ENCODE measurements at regions not wholly inside any gene's neighbourhood (a gene's known extent, or its start where the extent isn't known, plus 50 kb on each side); places are given as distances from the start of the nearest gene placed in this dataset.

DNA sequence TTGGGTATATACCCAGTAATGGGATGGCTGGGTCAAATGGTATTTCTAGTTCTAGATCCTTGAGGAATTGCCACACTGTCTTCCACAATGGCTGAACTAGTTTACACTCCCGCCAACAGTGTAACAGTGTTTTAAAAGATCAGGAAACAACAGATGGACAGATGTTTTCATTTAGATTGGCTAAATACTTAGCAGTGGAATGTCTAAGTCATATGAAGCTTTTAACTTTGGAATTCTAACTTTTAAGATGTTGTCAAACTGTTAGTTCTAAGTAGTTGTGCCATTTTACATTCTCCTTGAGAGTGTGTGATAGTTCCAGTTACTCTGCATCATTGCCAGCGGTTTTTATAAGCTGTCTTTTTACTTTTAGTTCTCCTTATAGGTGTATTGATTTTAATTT is 688.8 kb downstream of the SEMA5A start:
- H3K9me3 ChIP-seq (ENCODE audit: control insufficient read depth, low read depth, low read length), result no peaks in the 10 kb centered on the region
- FAIRE-seq (no peak), DNase-seq (ENCODE audit: low read depth, low spot score) (no peak)
- H3K9ac ChIP-seq (ENCODE audit: control insufficient read depth, extremely low read depth, insufficient read depth, low read length), result no peak overlapping the region
- dilution Hi-C loops (cut with MboI; ENCODE audit: extremely low pct_ligation_motif_present, low sequenced_read_pairs), result no loop called here
- no peaks in the 10 kb centered on the region for H3K79me2 ChIP-seq (ENCODE audit: control insufficient read depth, insufficient read depth, low read length)
- H3K4me1 ChIP-seq (ENCODE audit: control insufficient read depth, extremely low read depth, insufficient read depth, low read length), result no peaks in the 10 kb centered on the region
- no peak overlapping the region for H3K4me2 ChIP-seq (ENCODE audit: control insufficient read depth, extremely low read depth, insufficient read depth, low read depth, low read length)
- no peak overlapping the region for H3K4me3 ChIP-seq (ENCODE audit: control insufficient read depth in 2 of 3, extremely low read depth in 1 of 3, insufficient read depth in 2 of 3, low read depth in 1 of 3, low read length in 3 of 3)
- no peaks in the 10 kb centered on the region for H3K27me3 ChIP-seq (ENCODE audit: control insufficient read depth, extremely low read depth, insufficient read depth, low read length)
- no peaks in the 10 kb centered on the region for H3K36me3 ChIP-seq (ENCODE audit: control insufficient read depth in 2 of 2, extremely low read depth in 1 of 2, insufficient read depth in 2 of 2, low read length in 2 of 2)
- no peak overlapping the region for H2AFZ ChIP-seq (ENCODE audit: control insufficient read depth, low read length)
- TF ChIP-seq EZH2 (IDR thresholded peaks at IDR 0.05; ENCODE audit: low read length), result no peak
- TF ChIP-seq, protein P1, sequence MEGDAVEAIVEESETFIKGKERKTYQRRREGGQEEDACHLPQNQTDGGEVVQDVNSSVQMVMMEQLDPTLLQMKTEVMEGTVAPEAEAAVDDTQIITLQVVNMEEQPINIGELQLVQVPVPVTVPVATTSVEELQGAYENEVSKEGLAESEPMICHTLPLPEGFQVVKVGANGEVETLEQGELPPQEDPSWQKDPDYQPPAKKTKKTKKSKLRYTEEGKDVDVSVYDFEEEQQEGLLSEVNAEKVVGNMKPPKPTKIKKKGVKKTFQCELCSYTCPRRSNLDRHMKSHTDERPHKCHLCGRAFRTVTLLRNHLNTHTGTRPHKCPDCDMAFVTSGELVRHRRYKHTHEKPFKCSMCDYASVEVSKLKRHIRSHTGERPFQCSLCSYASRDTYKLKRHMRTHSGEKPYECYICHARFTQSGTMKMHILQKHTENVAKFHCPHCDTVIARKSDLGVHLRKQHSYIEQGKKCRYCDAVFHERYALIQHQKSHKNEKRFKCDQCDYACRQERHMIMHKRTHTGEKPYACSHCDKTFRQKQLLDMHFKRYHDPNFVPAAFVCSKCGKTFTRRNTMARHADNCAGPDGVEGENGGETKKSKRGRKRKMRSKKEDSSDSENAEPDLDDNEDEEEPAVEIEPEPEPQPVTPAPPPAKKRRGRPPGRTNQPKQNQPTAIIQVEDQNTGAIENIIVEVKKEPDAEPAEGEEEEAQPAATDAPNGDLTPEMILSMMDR (optimal IDR thresholded peaks at IDR 0.05 in 1 of 3, IDR thresholded peaks at IDR 0.05 in 1 of 3, conservative IDR thresholded peaks at IDR 0.05 in 1 of 3; ENCODE audit: extremely low read depth in 1 of 3, insufficient read depth in 2 of 3, low read length in 3 of 3), result no peak
- no peaks in the 10 kb centered on the region for H3K9me1 ChIP-seq (ENCODE audit: control insufficient read depth, extremely low read depth, insufficient read depth, low read length)
- no peak overlapping the region for H3K27ac ChIP-seq (ENCODE audit: control insufficient read depth, insufficient read depth, low read length)
- H4K20me1 ChIP-seq (ENCODE audit: control insufficient read depth, extremely low read depth, insufficient read depth, low read length), result no peaks in the 10 kb centered on the region

DNA sequence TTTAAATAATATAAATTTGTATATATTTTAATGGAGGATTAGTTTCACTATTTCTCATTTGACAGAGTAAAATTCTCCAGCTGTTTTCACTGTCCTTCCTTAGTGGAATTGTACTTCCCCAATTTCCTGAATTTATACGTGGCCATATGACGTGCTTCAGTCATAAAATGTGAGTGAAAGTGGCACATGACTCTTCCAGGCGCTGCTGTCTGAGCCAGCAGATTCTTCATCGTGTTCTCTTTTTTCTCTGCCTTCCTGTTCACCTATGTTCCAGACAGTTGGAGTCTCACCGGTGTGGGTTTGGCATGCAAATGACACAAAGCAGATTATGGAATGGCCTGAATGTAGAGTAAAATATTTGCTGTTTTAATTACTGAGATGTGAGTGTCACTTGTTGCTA is 684.1 kb downstream of the SEMA5A start:
- H3K9me1 ChIP-seq (ENCODE audit: control insufficient read depth, extremely low read depth, insufficient read depth, low read length), result no peaks in the 10 kb centered on the region
- H2AFZ ChIP-seq (ENCODE audit: control insufficient read depth, low read length), result peak overlapping the region; percentile 52
- dilution Hi-C loops (cut with MboI; ENCODE audit: extremely low pct_ligation_motif_present, low sequenced_read_pairs), result no loop called here
- no peaks in the 10 kb centered on the region for H3K27me3 ChIP-seq (ENCODE audit: control insufficient read depth, extremely low read depth, insufficient read depth, low read length)
- no peak overlapping the region for H3K4me2 ChIP-seq (ENCODE audit: control insufficient read depth, extremely low read depth, insufficient read depth, low read depth, low read length)
- H3K9ac ChIP-seq (ENCODE audit: control insufficient read depth, extremely low read depth, insufficient read depth, low read length), result no peak overlapping the region
- no peaks in the 10 kb centered on the region for H3K4me1 ChIP-seq (ENCODE audit: control insufficient read depth, extremely low read depth, insufficient read depth, low read length)
- FAIRE-seq (no peak), DNase-seq (ENCODE audit: low read depth, low spot score) (no peak)
- no peaks in the 10 kb centered on the region for H4K20me1 ChIP-seq (ENCODE audit: control insufficient read depth, extremely low read depth, insufficient read depth, low read length)
- no peak overlapping the region for H3K27ac ChIP-seq (ENCODE audit: control insufficient read depth, insufficient read depth, low read length)
- TF ChIP-seq, protein P1 (optimal IDR thresholded peaks at IDR 0.05 in 1 of 3, IDR thresholded peaks at IDR 0.05 in 1 of 3, conservative IDR thresholded peaks at IDR 0.05 in 1 of 3; ENCODE audit: extremely low read depth in 1 of 3, insufficient read depth in 2 of 3, low read length in 3 of 3), result no peak
- TF ChIP-seq EZH2 (IDR thresholded peaks at IDR 0.05; ENCODE audit: low read length), result no peak
- no peaks in the 10 kb centered on the region for H3K36me3 ChIP-seq (ENCODE audit: control insufficient read depth in 2 of 2, extremely low read depth in 1 of 2, insufficient read depth in 2 of 2, low read length in 2 of 2)
- no peaks in the 10 kb centered on the region for H3K9me3 ChIP-seq (ENCODE audit: control insufficient read depth, low read depth, low read length)
- H3K79me2 ChIP-seq (ENCODE audit: control insufficient read depth, insufficient read depth, low read length), result no peaks in the 10 kb centered on the region
- no peak overlapping the region for H3K4me3 ChIP-seq (ENCODE audit: control insufficient read depth in 2 of 3, extremely low read depth in 1 of 3, insufficient read depth in 2 of 3, low read depth in 1 of 3, low read length in 3 of 3)

All from keratinocyte (primary cell).